Mucosa of rectum (tissue), 2 donors: ENCODE measurements at regions not wholly inside any gene's neighbourhood (a gene's known extent, or its start where the extent isn't known, plus 50 kb on each side); places are given as distances from the start of the nearest gene placed in this dataset.
A peak's percentile ranks its signal among the peaks of the same experiment; 100 is the strongest.

ENCODE experiments used
- H3K27ac ChIP-seq, 2 donors: one replicate each; pipeline ENCODE4 v1.7.0; 2013; ENCODE audit warnings: inconsistent platforms in 2 of 2, low read depth in 2 of 2, low read length in 2 of 2
- H3K27me3 ChIP-seq, 2 donors: one replicate each; pipeline ENCODE4 v1.7.0; 2013; ENCODE audit warnings: low read length in 2 of 2; ENCODE audit not compliant: control insufficient read depth in 2 of 2, insufficient read depth in 2 of 2
- H3K36me3 ChIP-seq, 2 donors: one replicate each; pipeline ENCODE4 v1.7.0; 2013; ENCODE audit warnings: low read length in 2 of 2; ENCODE audit not compliant: control insufficient read depth in 2 of 2, insufficient read depth in 2 of 2
- H3K4me1 ChIP-seq, 2 donors: one replicate each; pipeline ENCODE4 v1.7.0; 2013; ENCODE audit warnings: low read length in 2 of 2, mild to moderate bottlenecking in 1 of 2; ENCODE audit not compliant: control insufficient read depth in 2 of 2, insufficient read depth in 2 of 2
- H3K4me3 ChIP-seq, 2 donors: one replicate each; pipeline ENCODE4 v1.7.0; 2013; ENCODE audit warnings: low read length in 2 of 2
- H3K9ac ChIP-seq, 2 donors: one replicate each; pipeline ENCODE4 v1.7.0; 2013; ENCODE audit warnings: low read length in 2 of 2, low read depth in 1 of 2, mild to moderate bottlenecking in 1 of 2
- H3K9me3 ChIP-seq, 2 donors: one replicate each; pipeline ENCODE4 v1.7.0; 2013; ENCODE audit warnings: low read length in 2 of 2; ENCODE audit not compliant: control insufficient read depth in 2 of 2
- donor health status: healthy.
- donor health status: Normal muscosa, but diverticular disease.

DNA sequence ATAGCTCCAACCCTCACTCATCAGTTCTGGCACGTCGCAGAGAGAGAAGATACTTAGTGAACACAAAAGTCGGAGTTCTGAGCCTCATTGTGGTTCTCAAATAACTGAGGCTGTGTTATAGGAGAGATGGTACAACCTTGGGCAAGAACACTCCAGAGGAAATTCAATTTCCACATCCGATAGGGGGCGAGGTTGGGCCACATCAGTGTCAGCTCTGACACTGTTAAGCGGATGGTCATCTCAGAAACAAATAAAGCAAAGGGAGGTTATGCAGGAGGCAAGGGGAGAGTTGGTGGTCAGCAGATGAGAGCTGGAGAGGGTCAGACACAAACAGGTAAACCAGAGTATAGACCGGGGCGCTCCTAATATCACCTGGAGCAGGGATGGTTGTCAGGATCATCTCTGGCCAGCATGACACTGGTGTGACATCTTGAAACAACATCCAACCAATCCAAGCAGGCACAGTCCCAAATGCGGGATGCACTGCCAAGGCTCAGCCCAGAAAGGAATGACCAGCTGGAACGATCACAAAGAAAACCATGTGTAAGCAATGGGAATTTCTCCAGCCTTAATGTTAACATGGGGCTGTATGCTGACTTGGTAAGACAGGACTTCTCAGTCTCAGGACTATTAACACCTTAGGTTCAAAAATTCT, 331.8 kb downstream of the HACE1 start:
- Histone ChIP-seq H3K27ac (no peak overlapping the region), H3K4me1 (peaks cover 6 to 8% of the 10 kb centered on the region in 2 donors), H3K9ac (no peak overlapping the region)

DNA sequence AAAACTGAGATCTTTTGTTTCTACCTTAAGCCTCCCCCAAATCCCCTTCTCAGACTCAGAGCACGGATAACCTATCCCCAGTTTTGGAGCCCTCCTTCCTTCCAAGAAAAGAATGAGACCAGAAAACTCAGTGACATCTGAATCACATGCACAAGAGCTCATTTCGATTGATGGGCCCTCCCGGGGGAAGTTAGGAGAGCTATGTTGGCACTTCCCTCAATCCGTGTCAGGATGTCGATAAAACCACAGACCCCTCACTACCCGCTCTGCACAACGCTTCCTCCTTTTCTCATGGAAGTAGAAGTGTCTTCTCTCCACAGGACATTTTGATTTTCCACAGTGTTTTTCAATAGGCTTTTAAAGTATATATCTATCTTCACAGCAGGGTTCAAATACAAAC, 332.4 kb downstream of the HACE1 start:
- H3K27me3 ChIP-seq = no peaks in the 10 kb centered on the region
- no peaks in the 10 kb centered on the region for H3K36me3 ChIP-seq
- no peaks in the 10 kb centered on the region for H3K9me3 ChIP-seq
- peaks cover 6 to 8% of the 10 kb centered on the region in 2 donors for H3K4me1 ChIP-seq
- H3K4me3 ChIP-seq = no peak overlapping the region
- no peak overlapping the region for H3K27ac ChIP-seq
- no peak overlapping the region for H3K9ac ChIP-seq

More for the DNA sequence above, 331.8 kb downstream of the HACE1 start:
- Histone ChIP-seq H3K4me3 (no peak overlapping the region), H3K36me3 (no peaks in the 10 kb centered on the region), H3K27me3 (no peaks in the 10 kb centered on the region), H3K9me3 (no peaks in the 10 kb centered on the region)

DNA sequence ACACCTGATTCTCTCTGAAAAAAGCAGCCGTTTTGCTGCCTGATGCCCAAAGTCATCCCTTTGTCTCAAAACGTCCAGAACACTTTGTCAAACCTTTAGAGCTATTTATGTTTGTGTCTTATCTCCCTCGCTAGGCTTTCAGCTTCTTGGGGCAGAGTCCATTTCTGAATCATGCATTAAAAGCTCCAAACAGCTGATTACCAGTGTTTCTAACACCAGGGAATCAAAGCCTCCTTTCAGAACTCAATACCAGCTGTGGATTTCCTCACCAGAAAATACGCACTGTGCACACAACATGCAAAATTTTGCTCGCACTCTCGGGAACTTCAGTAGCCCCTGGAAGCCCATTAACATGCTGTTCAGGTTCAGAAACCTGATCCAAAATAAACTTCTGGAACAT, 333.3 kb downstream of the HACE1 start:
- Histone ChIP-seq H3K36me3 (no peaks in the 10 kb centered on the region), H3K9ac (no peak overlapping the region), H3K4me1 (peaks cover 6 to 8% of the 10 kb centered on the region in 2 donors), H3K27me3 (no peaks in the 10 kb centered on the region), H3K4me3 (no peak overlapping the region), H3K9me3 (no peaks in the 10 kb centered on the region), H3K27ac (no peak overlapping the region)

DNA sequence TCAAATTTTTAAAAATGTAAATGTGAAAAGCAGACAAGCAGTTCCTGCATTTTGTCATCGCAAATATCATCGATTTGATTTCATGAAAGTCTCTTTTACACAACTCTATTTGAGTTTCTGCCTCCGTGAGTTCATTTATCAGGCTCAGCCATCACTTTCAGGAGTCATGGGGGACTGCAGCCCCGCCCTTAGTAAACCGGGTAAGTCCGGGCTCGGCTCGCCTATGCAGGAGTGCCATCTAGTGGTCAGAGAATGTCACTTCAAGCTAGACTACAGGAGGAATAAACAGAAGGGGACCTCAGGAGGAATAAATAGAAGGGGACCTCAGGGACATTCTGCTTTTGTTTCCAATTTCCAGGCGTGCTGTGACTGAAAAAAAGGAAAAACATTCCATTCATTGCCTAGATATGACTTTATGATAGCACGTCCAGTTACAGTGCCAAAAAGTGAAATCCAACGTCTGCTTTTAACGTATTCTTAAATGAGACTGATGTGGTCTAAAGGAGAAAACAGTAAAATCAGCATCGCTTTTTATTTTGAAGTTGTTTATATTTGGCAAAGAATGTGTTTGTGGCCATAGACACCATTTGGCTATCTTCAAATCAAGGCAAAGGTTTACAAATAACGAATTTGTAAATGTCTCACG, 333.9 kb downstream of the HACE1 start:
- peak overlapping the region in 1 of 2 donors; percentile 29 for H3K4me3 ChIP-seq
- peaks cover 6 to 8% of the 10 kb centered on the region in 2 donors for H3K4me1 ChIP-seq
- no peaks in the 10 kb centered on the region for H3K27me3 ChIP-seq
- H3K9me3 ChIP-seq = no peaks in the 10 kb centered on the region
- no peak overlapping the region for H3K27ac ChIP-seq
- no peak overlapping the region for H3K9ac ChIP-seq
- H3K36me3 ChIP-seq = no peaks in the 10 kb centered on the region

DNA sequence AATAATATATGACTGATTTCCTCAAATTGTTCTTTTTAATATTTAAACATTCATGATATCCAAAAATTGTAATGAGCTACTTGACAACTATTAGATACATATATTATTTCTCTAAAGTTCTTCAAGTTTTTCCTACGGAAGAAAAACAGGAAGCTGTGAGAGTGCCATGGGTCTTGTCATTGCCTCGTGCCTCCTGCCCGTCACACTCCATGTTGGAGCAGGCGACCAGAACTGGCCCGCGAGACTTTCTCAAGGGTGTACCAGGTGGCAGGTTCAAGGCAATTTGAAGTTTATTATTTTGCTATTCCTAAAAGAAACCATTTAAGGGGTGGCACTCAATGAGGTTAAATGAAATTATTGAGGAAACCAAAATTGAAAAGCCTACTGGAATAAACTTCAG, 337.2 kb downstream of the HACE1 start:
- Histone ChIP-seq H3K9me3 (no peaks in the 10 kb centered on the region), H3K9ac (no peak overlapping the region), H3K27ac (no peak overlapping the region), H3K36me3 (no peaks in the 10 kb centered on the region), H3K27me3 (peaks cover 0 to 3% of the 10 kb centered on the region in 2 donors), H3K4me3 (no peak overlapping the region), H3K4me1 (peaks cover 6 to 8% of the 10 kb centered on the region in 2 donors)

DNA sequence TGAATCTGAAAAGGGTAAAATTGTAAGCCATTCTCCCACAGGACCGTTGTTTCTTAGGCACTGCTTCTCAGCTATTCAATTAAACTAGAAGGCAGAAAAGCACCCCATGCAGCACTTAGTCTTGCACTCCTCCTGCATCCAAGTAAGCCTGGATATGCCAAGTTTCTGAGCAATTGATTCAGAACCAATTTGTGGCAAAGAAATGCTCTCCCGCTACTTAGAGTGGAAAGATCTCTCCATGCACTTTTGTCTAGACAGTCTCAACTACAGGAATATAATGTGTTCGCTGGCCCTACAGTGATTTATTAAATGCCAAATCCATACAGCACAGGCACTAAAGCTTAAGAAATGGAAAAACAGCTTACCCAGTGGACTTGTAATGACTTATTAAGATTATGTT, 338.5 kb downstream of the HACE1 start:
- Histone ChIP-seq H3K4me3 (no peak overlapping the region), H3K9me3 (no peaks in the 10 kb centered on the region), H3K27me3 (peaks cover 0 to 3% of the 10 kb centered on the region in 2 donors), H3K36me3 (no peaks in the 10 kb centered on the region), H3K4me1 (peaks cover 4 to 5% of the 10 kb centered on the region in 2 donors), H3K27ac (no peak overlapping the region), H3K9ac (no peak overlapping the region)

DNA sequence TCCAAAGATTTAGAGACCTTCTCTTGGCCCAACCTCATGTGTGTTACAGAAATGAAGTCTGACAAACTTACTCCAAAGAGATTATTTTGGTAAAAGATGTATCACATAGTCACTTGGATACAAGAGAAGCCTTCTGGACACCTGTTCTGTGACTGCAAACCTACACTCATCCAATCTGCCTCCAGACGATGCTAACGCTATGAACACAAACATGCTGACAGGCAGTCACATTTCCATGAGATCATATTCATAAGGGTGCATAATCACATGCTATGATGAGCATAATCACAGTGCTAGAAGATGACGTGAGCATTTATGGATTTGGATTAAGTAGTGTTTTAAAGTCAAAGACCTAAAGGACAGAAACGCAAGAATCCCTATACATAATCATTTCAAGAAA, 340.2 kb downstream of the HACE1 start:
- H3K4me3 ChIP-seq = no peak overlapping the region
- no peaks in the 10 kb centered on the region for H3K36me3 ChIP-seq
- H3K9ac ChIP-seq = no peak overlapping the region
- peaks cover 0 to 3% of the 10 kb centered on the region in 2 donors for H3K27me3 ChIP-seq
- no peak overlapping the region for H3K27ac ChIP-seq
- H3K9me3 ChIP-seq = no peaks in the 10 kb centered on the region
- no peaks in the 10 kb centered on the region for H3K4me1 ChIP-seq

DNA sequence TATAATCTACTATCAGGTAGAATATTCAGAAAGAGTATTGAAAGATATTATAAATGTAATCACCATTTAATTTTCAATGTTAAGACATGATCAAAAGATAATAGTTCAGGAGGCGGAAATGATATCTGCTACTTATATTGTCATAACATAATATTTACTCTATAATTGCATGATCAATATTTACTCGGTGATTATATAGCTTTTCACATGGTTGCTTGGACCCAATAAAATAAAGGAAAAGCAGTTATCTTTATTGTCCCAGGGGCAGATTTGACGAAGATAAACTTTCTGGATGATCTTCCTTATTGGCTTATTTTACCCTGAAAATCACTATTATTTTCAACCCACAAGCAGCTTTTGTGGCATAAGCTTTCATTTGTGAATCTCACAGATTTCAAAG, 350.4 kb downstream of the HACE1 start:
- Histone ChIP-seq H3K27ac (no peak overlapping the region), H3K9me3 (no peaks in the 10 kb centered on the region), H3K4me1 (no peaks in the 10 kb centered on the region), H3K27me3 (peaks cover 0 to 44% of the 10 kb centered on the region in 2 donors), H3K9ac (no peak overlapping the region), H3K36me3 (no peaks in the 10 kb centered on the region), H3K4me3 (no peak overlapping the region)

DNA sequence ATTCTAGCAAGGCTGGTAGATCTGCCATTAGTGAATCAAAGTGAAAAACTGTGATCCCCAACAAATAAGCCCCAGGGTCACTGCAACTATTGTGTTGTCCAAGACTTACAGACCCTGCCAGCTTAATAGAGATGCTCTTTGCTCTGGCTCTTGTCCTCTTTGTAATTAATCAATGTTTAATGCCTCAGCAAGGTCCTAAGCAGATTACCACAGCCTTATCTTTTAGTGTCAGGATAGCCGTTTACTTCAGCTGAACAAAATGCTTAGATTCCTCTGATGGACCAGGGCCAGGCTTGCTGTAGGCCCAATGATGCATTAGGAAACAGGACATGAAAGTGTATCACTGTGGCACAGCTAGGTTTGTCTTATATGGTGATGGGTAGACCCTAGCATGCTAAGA, 353.3 kb downstream of the HACE1 start:
- Histone ChIP-seq H3K4me3 (no peak overlapping the region), H3K4me1 (no peaks in the 10 kb centered on the region), H3K36me3 (no peaks in the 10 kb centered on the region), H3K27ac (no peak overlapping the region), H3K9ac (no peak overlapping the region), H3K9me3 (no peaks in the 10 kb centered on the region), H3K27me3 (peaks cover 0 to 38% of the 10 kb centered on the region in 2 donors)

DNA sequence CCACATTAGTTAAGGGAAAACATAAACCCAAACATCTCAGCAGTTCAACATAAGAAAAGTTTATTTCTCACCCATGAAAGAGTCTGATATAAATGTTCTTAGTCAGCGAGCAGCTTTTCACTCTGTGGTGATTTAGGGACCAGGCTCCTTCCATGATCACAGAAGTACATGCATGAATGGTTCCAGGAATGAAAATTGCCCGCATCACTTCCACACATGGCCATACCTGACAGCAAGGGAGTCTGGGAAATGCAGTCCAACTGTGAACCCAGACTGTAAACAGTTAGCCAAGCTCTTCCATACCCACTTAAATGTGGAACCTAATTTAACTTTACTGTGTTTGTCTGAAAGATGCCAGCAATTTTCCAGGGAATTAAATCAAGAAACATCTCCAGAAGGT, 353.9 kb downstream of the HACE1 start:
- Histone ChIP-seq H3K27me3 (peaks cover 0 to 41% of the 10 kb centered on the region in 2 donors), H3K27ac (no peak overlapping the region), H3K4me1 (no peaks in the 10 kb centered on the region), H3K9me3 (no peaks in the 10 kb centered on the region), H3K36me3 (no peaks in the 10 kb centered on the region), H3K4me3 (no peak overlapping the region), H3K9ac (no peak overlapping the region)
